Tibial nerve (tissue), 4 donors: ENCODE measurements at regions not wholly inside any gene's neighbourhood (a gene's known extent, or its start where the extent isn't known, plus 50 kb on each side); places are given as distances from the start of the nearest gene placed in this dataset.

Experiments used
- DNase-seq, 2 donors: peaks; one replicate each; pipeline ENCODE4 v3.0.0-alpha.2; 2019; ENCODE audit warnings: low spot score in 2 of 2
- H3K27ac ChIP-seq, 4 donors: fragments of 200-600 bp; sonication (generic) in 3 of 4; one replicate each; pipeline ENCODE4 v1.5.1; 2017 to 2019; ENCODE audit warnings: mild to moderate bottlenecking in 1 of 4
- H3K27me3 ChIP-seq, 2 donors: fragments of 200-600 bp; sonication (generic) in 1 of 2; one replicate each; pipeline versions ENCODE4 v1.5.1 to v1.6.0; 2017 to 2019
- H3K36me3 ChIP-seq, 3 donors: fragments of 200-600 bp; sonication (generic); one replicate each; pipeline ENCODE4 v1.5.1; 2018 to 2019
- H3K4me1 ChIP-seq, 4 donors: fragments of 200-600 bp; sonication (generic) in 3 of 4; one replicate each; pipeline ENCODE4 v1.5.1; 2017 to 2019
- H3K4me3 ChIP-seq, 4 donors: fragments of 200-600 bp; sonication (generic) in 3 of 4; one replicate each; pipeline ENCODE4 v1.5.1; 2017 to 2019; ENCODE audit warnings: mild to moderate bottlenecking in 1 of 4, moderate library complexity in 1 of 4
- H3K9me3 ChIP-seq, 4 donors: fragments of 200-600 bp; sonication (generic) in 3 of 4; one replicate each; pipeline ENCODE4 v1.5.1; 2017 to 2019
- EP300 ChIP-seq, 2 donors: sonication (generic); formaldehyde crosslinking; IDR thresholded peaks; one replicate each; pipeline ENCODE4 v1.6.1; 2017; ENCODE audit warnings: antibody characterized with exemption in 2 of 2, mild to moderate bottlenecking in 1 of 2
- POLR2A ChIP-seq, 2 donors: fragments of 450-650 bp; IDR thresholded peaks; one replicate each; pipeline ENCODE4 v1.6.1; 2017; ENCODE audit warnings: antibody characterized with exemption in 2 of 2, mild to moderate bottlenecking in 2 of 2, moderate library complexity in 2 of 2
- WGBS, 2 donors: methylation state at CpG; one replicate each; pipeline ENCODE4 v1.1.5; 2018; 5-methylcytosine and 5-hydroxymethylcytosine counted together
- TF ChIP-seq, protein P1 (sequence below), 5 experiments: fragments of 200-600 bp in 3 of 5; fragments of 450-650 bp in 2 of 5; sonication (generic) in 3 of 5; IDR thresholded peaks; one replicate each; pipeline ENCODE4 v1.5.1; 2016 to 2019; ENCODE audit warnings: antibody characterized with exemption in 5 of 5, mild to moderate bottlenecking in 3 of 5, moderate library complexity in 2 of 5

GRCh38 chr1:41995441-41996130 lies 76.9 kb upstream of the HIVEP3 start:
- Histone ChIP-seq H3K4me3 (no peak overlapping the region), H3K36me3 (no peaks in the 10 kb centered on the region), H3K9me3 (no peaks in the 10 kb centered on the region), H3K27me3 (no peaks in the 10 kb centered on the region), H3K27ac (no peak overlapping the region), H3K4me1 (no peaks in the 10 kb centered on the region)
- no peak for TF ChIP-seq POLR2A (IDR thresholded peaks at IDR 0.05)
- WGBS, 2 donors, result 67 to 70% methylated on average over 1 of the region's 1 CpG
- DNase-seq, result no peak

GRCh38 chr1:41994195-41994894 lies 75.6 kb upstream of the HIVEP3 start:
- Histone ChIP-seq H3K27me3 (no peaks in the 10 kb centered on the region), H3K4me1 (no peaks in the 10 kb centered on the region), H3K36me3 (no peaks in the 10 kb centered on the region), H3K9me3 (peaks cover 0 to 2% (median 1%) of the 10 kb centered on the region in 4 donors), H3K4me3 (no peak overlapping the region), H3K27ac (no peak overlapping the region)
- 94 to 96% methylated on average over 5 of the region's 5 CpGs for WGBS, 2 donors
- DNase-seq, result no peak
- TF ChIP-seq EP300 (IDR thresholded peaks at IDR 0.05) (no peak), POLR2A (IDR thresholded peaks at IDR 0.05) (no peak)
- TF ChIP-seq, protein P1, sequence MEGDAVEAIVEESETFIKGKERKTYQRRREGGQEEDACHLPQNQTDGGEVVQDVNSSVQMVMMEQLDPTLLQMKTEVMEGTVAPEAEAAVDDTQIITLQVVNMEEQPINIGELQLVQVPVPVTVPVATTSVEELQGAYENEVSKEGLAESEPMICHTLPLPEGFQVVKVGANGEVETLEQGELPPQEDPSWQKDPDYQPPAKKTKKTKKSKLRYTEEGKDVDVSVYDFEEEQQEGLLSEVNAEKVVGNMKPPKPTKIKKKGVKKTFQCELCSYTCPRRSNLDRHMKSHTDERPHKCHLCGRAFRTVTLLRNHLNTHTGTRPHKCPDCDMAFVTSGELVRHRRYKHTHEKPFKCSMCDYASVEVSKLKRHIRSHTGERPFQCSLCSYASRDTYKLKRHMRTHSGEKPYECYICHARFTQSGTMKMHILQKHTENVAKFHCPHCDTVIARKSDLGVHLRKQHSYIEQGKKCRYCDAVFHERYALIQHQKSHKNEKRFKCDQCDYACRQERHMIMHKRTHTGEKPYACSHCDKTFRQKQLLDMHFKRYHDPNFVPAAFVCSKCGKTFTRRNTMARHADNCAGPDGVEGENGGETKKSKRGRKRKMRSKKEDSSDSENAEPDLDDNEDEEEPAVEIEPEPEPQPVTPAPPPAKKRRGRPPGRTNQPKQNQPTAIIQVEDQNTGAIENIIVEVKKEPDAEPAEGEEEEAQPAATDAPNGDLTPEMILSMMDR (IDR thresholded peaks at IDR 0.05), result no peak

DNA sequence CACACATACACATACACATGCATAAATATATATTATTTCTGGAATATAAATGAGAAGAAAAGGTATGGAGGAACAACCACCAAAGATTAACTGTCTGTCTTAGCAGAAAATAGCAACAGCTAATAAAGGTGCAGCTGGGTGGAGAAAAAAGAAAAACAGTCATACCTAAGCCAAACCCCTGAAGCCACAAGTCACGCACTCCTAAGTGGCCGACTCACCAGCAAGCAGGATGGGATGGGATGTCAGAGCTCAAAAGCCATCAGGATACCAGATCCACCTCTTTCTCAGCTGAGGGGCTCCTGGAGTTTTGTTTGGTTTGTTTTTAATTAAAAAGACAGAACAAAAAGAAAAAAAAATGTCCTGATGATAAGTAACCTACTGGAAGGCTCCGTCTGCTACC lies 64.7 kb upstream of the HIVEP3 start:
- Histone ChIP-seq H3K9me3 (no peaks in the 10 kb centered on the region), H3K27ac (no peak overlapping the region), H3K4me3 (no peak overlapping the region), H3K4me1 (no peaks in the 10 kb centered on the region), H3K36me3 (peaks cover 0 to 5% (median 0%) of the 10 kb centered on the region in 3 donors), H3K27me3 (no peaks in the 10 kb centered on the region)
- no peak for DNase-seq
- 94 to 95% methylated on average over 3 of the region's 3 CpGs for WGBS, 2 donors
- TF ChIP-seq, protein P1 (IDR thresholded peaks at IDR 0.05), result no peak
- TF ChIP-seq POLR2A (IDR thresholded peaks at IDR 0.05) (no peak), EP300 (IDR thresholded peaks at IDR 0.05) (no peak)

DNA sequence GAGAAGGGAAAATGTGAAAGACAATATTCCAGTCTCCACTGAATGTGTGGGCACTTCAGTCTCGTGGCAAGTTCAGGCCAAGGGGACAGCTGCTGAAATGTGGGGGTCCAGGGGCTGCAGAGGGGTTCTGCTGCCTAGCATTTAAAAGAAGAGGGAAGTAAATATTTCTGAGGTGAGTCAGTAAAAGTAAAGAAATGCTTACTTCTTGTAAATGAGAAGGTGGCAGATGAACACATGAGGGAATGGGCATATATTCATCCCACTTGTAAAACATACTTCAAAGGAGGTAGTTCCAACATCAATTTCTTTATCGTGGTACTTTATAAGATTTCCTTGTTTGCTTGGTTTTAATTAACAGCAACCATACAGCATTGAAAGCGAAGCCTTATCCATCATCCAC lies 63.1 kb upstream of the HIVEP3 start:
- WGBS, 2 donors, result 85 to 90% methylated on average over 3 of the region's 3 CpGs
- TF ChIP-seq EP300 (IDR thresholded peaks at IDR 0.05) (no peak), POLR2A (IDR thresholded peaks at IDR 0.05) (no peak)
- TF ChIP-seq, protein P1 (IDR thresholded peaks at IDR 0.05), result no peak
- DNase-seq, result no peak
- no peaks in the 10 kb centered on the region for H3K27me3 ChIP-seq
- no peak overlapping the region for H3K27ac ChIP-seq
- H3K4me1 ChIP-seq, result no peaks in the 10 kb centered on the region
- no peak overlapping the region for H3K4me3 ChIP-seq
- H3K36me3 ChIP-seq, result peaks cover 0 to 5% (median 0%) of the 10 kb centered on the region in 3 donors
- no peaks in the 10 kb centered on the region for H3K9me3 ChIP-seq

GRCh38 chr1:41980827-41981653 lies 62.3 kb upstream of the HIVEP3 start:
- H3K9me3 ChIP-seq, result no peaks in the 10 kb centered on the region
- WGBS, 2 donors, result 66 to 67% methylated on average over 12 of the region's 12 CpGs
- H3K36me3 ChIP-seq, result peaks cover 0 to 5% (median 0%) of the 10 kb centered on the region in 3 donors
- no peaks in the 10 kb centered on the region for H3K27me3 ChIP-seq
- H3K27ac ChIP-seq, result no peak overlapping the region
- no peak overlapping the region for H3K4me3 ChIP-seq
- DNase-seq, result no peak
- H3K4me1 ChIP-seq, result no peaks in the 10 kb centered on the region
- TF ChIP-seq, protein P1 (IDR thresholded peaks at IDR 0.05), result no peak
- no peak for TF ChIP-seq EP300 (IDR thresholded peaks at IDR 0.05)
- no peak for TF ChIP-seq POLR2A (IDR thresholded peaks at IDR 0.05)
